A673 (cell line): ENCODE measurements at regions not wholly inside any gene's neighbourhood (a gene's known extent, or its start where the extent isn't known, plus 50 kb on each side); places are given as distances from the start of the nearest gene placed in this dataset.
"Not testable (repeated sequence)": the region's sequence is repeated elsewhere in the genome, so short reads cannot be mapped to it uniquely, and the experiment has no call there.

Experiments used
- BruUV-seq: library from RNA; stranded (reverse); fragments of 400-500 nt; replicated peaks from 2 replicates; lab custom pipeline; 2021; lab: Mats Ljungman, UMichigan
- CTCF ChIA-PET: fragments of 300-600 bp; sonication (Branson Sonifier 250); formaldehyde crosslinking; loops from one replicate; lab custom pipeline; 2022; ENCODE audit warnings: antibody characterized with exemption; lab: Charles Lee
- POLR2A ChIA-PET: fragments of 300-600 bp; sonication (Branson Sonifier 250); formaldehyde crosslinking; loops from one replicate; lab custom pipeline; 2022; ENCODE audit warnings: antibody characterized with exemption; ENCODE audit not compliant: low non-redundant PET; lab: Charles Lee
- DNase-seq: peaks from one replicate; pipeline ENCODE4 v3.0.0-alpha.2; 2015; ENCODE audit warnings: low spot score
- H3K27ac ChIP-seq: fragments of 200-600 bp; sonication (generic); 2 replicates; pipeline ENCODE4 v1.5.1; 2016; ENCODE audit warnings: mixed run types, low read depth, mild to moderate bottlenecking, mixed read lengths, antibody characterized with exemption, low read length; ENCODE audit not compliant: poor library complexity, severe bottlenecking
- H3K27me3 ChIP-seq: fragments of 200-600 bp; sonication (generic); replicated peaks from 2 replicates; pipeline ENCODE4 v1.6.1; 2017; ENCODE audit warnings: mixed run types, low read depth, mild to moderate bottlenecking, mixed read lengths, antibody characterized with exemption, low read length; ENCODE audit not compliant: insufficient read depth, poor library complexity
- H3K36me3 ChIP-seq: fragments of 200-600 bp; sonication (generic); 2 replicates; pipeline ENCODE4 v1.6.1; 2016; ENCODE audit warnings: mixed run types, mild to moderate bottlenecking, mixed read lengths, antibody characterized with exemption, low read length; ENCODE audit not compliant: insufficient read depth, poor library complexity, severe bottlenecking
- H3K4me1 ChIP-seq: fragments of 200-600 bp; sonication (generic); 2 replicates; pipeline ENCODE4 v1.6.1; 2017; ENCODE audit warnings: mixed run types, mild to moderate bottlenecking, mixed read lengths, antibody characterized with exemption, low read length; ENCODE audit not compliant: insufficient read depth, poor library complexity, severe bottlenecking
- H3K4me3 ChIP-seq: fragments of 200-600 bp; sonication (generic); 2 replicates; pipeline ENCODE4 v1.5.1; 2016; ENCODE audit warnings: low read depth, mixed run types, mild to moderate bottlenecking, mixed read lengths, low read length; ENCODE audit not compliant: poor library complexity, severe bottlenecking
- H3K9me3 ChIP-seq: fragments of 200-600 bp; sonication (generic); 2 replicates; pipeline ENCODE4 v1.6.1; 2016; ENCODE audit warnings: mixed run types, low read depth, mild to moderate bottlenecking, mixed read lengths, antibody characterized with exemption, low read length; ENCODE audit not compliant: poor library complexity, severe bottlenecking
- EZH2 ChIP-seq: fragments of 200-600 bp; sonication (generic); IDR thresholded peaks from 2 replicates; pipeline ENCODE4 v1.6.1; 2017; ENCODE audit warnings: borderline replicate concordance, low read depth, mild to moderate bottlenecking, mixed read lengths, antibody characterized with exemption, low read length; ENCODE audit not compliant: poor library complexity, severe bottlenecking
- intact Hi-C: fragments of 100-400 bp; cut with micrococcal nuclease; formaldehyde crosslinking; loops from one replicate; pipeline ENCODE4 v1.10.0; 2022; ENCODE audit not compliant: unreplicated experiment
- TF ChIP-seq, protein P1 (sequence below): fragments of 300-800, 200-600 bp; sonication (generic); conservative IDR thresholded peaks from 2 replicates; pipeline ENCODE4 v1.5.1; 2017; ENCODE audit warnings: low read depth, mild to moderate bottlenecking, antibody characterized with exemption, low read length, moderate library complexity, mixed read lengths

DNA sequence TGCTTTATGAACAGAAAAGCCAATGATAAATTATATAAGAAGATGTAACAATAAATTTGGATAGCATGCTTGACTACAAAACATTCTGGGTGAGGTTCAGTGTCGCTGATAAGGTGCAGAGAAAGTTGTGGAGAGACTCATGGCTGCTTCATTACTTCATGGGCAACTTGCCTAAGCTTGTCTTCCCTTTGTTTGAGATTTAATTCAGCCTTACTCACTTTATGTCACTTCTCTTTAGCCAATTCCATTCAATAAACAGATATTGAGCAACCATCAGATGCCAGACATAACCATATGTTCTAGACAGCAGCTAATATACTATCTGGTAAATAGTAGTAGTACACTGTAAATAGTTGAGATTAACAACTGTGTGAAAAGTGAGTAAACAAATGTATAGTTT is 401.5 kb upstream of the FRG2C start:
- H3K9me3 ChIP-seq, result no peaks in the 10 kb centered on the region
- H3K4me3 ChIP-seq, result no peak overlapping the region
- no peaks in the 10 kb centered on the region for H3K4me1 ChIP-seq
- DNase-seq, result no peak
- POLR2A ChIA-PET, result no interaction called here
- TF ChIP-seq, protein P1, sequence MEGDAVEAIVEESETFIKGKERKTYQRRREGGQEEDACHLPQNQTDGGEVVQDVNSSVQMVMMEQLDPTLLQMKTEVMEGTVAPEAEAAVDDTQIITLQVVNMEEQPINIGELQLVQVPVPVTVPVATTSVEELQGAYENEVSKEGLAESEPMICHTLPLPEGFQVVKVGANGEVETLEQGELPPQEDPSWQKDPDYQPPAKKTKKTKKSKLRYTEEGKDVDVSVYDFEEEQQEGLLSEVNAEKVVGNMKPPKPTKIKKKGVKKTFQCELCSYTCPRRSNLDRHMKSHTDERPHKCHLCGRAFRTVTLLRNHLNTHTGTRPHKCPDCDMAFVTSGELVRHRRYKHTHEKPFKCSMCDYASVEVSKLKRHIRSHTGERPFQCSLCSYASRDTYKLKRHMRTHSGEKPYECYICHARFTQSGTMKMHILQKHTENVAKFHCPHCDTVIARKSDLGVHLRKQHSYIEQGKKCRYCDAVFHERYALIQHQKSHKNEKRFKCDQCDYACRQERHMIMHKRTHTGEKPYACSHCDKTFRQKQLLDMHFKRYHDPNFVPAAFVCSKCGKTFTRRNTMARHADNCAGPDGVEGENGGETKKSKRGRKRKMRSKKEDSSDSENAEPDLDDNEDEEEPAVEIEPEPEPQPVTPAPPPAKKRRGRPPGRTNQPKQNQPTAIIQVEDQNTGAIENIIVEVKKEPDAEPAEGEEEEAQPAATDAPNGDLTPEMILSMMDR, result no peak
- TF ChIP-seq EZH2, result no peak
- CTCF ChIA-PET, result no interaction called here
- no peak overlapping the region for H3K27ac ChIP-seq
- intact Hi-C loops, result no loop called here
- no peaks in the 10 kb centered on the region for H3K36me3 ChIP-seq
- no peaks in the 10 kb centered on the region for H3K27me3 ChIP-seq
- no TSS peak for BruUV-seq

DNA sequence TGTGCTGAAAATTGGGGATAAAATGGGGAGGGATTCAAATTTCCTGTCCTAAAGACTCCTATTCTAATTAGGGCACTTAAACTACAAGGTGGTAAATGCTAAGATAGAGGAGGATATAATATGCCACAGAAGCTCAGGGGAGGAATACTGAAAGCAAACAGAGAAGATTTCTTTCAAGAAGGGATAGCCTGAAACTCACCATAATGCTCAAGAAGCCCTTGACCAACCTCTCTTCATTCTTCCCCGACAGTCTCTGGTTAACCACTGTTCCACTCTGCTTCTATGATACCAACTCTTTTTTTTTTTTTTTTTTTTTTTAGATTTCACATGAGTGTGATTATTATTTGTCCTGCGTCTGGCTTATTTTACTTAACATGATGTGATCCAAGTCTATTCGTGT is 398.2 kb upstream of the FRG2C start:
- H3K27ac ChIP-seq, result no peak overlapping the region
- ChIA-PET CTCF (no interaction called here), POLR2A (no interaction called here)
- DNase-seq, result no peak
- no peaks in the 10 kb centered on the region for H3K9me3 ChIP-seq
- H3K4me1 ChIP-seq, result no peaks in the 10 kb centered on the region
- H3K27me3 ChIP-seq, result no peaks in the 10 kb centered on the region
- no TSS peak for BruUV-seq
- intact Hi-C loops, result no loop called here
- no peaks in the 10 kb centered on the region for H3K36me3 ChIP-seq
- H3K4me3 ChIP-seq, result no peak overlapping the region
- no peak for TF ChIP-seq EZH2
- TF ChIP-seq, protein P1, result no peak

DNA sequence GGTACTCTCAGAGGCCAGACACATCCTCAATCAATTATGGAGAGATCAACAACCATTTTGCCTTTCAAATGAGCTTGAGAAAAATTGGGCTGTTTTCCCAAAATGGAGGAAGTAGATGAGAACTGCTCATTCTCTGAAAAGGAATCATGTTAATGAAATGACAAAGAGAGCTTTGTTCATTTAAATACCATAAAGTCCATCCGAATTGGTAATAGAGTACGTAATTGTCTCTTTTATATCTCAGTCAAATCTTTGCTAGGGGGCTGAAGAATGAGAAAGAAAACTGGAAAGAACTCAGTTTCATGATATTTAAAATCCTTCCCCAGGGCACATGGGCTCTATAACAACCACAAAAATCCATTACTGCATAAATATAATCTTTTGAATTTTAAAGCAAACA is 395.6 kb upstream of the FRG2C start:
- POLR2A ChIA-PET, CTCF ChIA-PET, H3K36me3 ChIP-seq, H3K9me3 ChIP-seq, H3K4me1 ChIP-seq, DNase-seq, H3K4me3 ChIP-seq, BruUV-seq, H3K27ac ChIP-seq, intact Hi-C loops, H3K27me3 ChIP-seq: not testable (repeated sequence)

DNA sequence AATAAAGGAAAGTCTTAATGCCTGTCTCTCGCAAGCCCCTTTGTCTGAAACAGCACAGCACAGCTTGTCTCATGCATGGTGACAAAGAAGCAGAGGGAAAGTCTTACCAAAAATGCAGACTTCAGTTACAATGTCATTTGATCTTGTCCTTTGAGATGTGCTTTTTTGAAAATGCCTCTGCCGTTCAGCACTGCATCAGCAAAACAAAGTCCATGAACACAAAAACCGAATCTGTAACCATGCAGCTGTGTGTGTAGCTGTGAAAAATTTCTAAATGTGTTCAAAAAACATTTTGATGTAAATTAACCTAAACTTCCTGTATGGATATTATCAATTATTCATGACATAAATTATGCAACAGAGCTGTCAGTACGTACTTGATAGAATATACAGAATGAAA is 391.9 kb upstream of the FRG2C start:
- DNase-seq, result peak; percentile 2
- CTCF ChIA-PET, H3K4me1 ChIP-seq, BruUV-seq, POLR2A ChIA-PET, H3K36me3 ChIP-seq, H3K27ac ChIP-seq, H3K4me3 ChIP-seq, intact Hi-C loops, H3K9me3 ChIP-seq, H3K27me3 ChIP-seq: not testable (repeated sequence)
